PC-3 (cell line): ENCODE measurements at regions not wholly inside any gene's neighbourhood (a gene's known extent, or its start where the extent isn't known, plus 50 kb on each side); places are given as distances from the start of the nearest gene placed in this dataset.

Experiments
- EZH2 ChIP-seq: fragments of 300-600 bp; sonication (generic); IDR thresholded peaks from one replicate; pipeline ENCODE4 v1.6.1; 2017; ENCODE audit warnings: antibody characterized with exemption, mild to moderate bottlenecking, low read length; ENCODE audit not compliant: unreplicated experiment
- EZH2phosphoT487 ChIP-seq: fragments of 300-600 bp; sonication (generic); IDR thresholded peaks from 2 replicates; pipeline ENCODE4 v1.6.1; 2018; ENCODE audit warnings: mild to moderate bottlenecking, antibody characterized with exemption, low read length, borderline replicate concordance
- TF ChIP-seq, protein P1 (sequence below): fragments of 300-600 bp; sonication (generic); conservative IDR thresholded peaks from 2 replicates; pipeline ENCODE4 v1.5.1; 2017; ENCODE audit warnings: antibody characterized with exemption, low read depth, mild to moderate bottlenecking, low read length

DNA sequence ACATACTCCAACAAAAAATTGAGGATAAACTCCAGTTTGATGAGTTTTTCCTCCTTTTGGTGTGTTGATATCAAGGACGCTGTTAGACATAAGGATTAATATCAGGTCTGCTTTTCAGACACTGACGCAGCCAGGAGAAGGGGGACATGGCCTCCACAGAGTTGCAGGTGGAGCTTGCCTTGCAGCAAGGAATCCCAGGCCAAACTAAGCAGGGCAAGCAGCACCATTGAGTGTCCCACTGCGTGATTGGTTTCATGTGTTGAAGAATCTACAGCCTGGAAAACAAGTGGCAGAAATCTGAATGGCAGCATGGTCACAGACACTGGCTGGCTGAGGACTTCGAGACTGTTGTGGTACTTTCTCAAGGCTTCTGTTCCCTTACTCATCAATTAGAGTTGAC is 777.6 kb downstream of the KCNJ18 start:
- TF ChIP-seq, protein P1, sequence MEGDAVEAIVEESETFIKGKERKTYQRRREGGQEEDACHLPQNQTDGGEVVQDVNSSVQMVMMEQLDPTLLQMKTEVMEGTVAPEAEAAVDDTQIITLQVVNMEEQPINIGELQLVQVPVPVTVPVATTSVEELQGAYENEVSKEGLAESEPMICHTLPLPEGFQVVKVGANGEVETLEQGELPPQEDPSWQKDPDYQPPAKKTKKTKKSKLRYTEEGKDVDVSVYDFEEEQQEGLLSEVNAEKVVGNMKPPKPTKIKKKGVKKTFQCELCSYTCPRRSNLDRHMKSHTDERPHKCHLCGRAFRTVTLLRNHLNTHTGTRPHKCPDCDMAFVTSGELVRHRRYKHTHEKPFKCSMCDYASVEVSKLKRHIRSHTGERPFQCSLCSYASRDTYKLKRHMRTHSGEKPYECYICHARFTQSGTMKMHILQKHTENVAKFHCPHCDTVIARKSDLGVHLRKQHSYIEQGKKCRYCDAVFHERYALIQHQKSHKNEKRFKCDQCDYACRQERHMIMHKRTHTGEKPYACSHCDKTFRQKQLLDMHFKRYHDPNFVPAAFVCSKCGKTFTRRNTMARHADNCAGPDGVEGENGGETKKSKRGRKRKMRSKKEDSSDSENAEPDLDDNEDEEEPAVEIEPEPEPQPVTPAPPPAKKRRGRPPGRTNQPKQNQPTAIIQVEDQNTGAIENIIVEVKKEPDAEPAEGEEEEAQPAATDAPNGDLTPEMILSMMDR: no peak
- no peak for TF ChIP-seq EZH2
- no peak for TF ChIP-seq EZH2phosphoT487
